NCI-H748 (cell line): ENCODE measurements at regions not wholly inside any gene's neighbourhood (a gene's known extent, or its start where the extent isn't known, plus 50 kb on each side); places are given as distances from the start of the nearest gene placed in this dataset.
"Not testable (repeated sequence)": the region's sequence is repeated elsewhere in the genome, so short reads cannot be mapped to it uniquely, and the experiment has no call there.

Experiments used
- DNase-seq: peaks from one replicate; lab custom pipeline; 2025; ENCODE audit not compliant: unreplicated experiment; lab: John Stamatoyannopoulos, UW

DNA sequence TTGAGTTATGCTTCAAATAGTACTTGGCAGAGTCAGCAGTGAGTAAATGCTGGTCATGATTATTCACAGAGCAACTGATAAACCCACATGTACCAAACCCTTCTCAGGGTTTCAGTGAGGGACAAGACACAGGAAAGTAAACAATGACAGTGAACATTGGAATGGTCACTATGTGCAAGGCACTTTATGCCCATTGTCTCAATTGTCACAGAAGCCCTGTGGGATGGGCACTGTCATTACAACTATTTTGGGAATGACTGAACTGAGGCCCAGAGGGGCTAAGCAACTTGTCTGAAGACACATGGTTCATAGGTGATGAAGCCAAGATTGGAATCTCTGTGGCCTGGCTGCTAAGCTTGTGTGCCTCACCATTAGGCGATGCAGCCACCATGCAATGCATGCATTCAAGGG is 238.5 kb downstream of the RBM19 start:
- no peak for DNase-seq

DNA sequence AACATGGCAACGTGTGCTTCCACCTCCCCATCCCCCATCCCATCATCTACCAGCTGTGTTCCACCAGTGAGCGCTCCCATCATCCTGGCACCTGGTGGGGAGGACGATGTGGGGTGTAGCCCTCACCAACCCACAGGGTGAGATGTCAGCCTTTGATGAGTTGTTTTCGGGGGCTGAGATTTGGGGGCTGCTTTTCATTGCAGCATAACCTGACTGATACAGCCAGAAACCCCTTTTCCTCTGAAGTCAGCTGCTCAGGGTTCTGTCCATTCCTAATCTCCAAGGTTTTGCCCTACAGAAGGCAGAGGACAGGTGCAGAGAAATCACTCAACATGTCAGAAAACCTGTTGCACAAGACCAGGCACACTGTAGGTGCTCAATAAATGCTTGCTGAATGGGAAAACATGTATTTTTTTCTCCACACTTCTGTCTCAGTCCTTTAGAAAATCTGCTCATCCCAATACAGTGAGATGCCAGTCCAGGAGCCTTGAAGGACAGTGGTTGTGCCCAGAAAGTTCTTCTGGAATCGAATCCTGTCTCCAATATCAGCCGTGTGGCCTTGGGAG is 239.8 kb downstream of the RBM19 start:
- DNase-seq: no peak

DNA sequence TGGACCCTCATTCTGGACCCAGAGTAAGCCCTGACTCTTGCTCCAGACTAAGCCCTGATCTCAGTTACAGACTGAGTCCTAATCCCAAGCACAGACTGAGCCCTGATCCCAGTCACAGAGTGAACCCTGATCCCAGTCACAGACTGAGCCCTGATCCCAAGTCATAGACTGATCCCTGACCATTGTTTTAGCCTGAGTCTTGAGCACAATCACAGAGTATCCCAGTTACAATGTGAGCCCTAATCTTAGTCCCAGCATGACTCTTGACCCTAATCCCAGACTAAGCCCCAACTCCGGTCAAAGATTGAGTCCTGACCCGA is 240.6 kb downstream of the RBM19 start:
- DNase-seq: no peak

DNA sequence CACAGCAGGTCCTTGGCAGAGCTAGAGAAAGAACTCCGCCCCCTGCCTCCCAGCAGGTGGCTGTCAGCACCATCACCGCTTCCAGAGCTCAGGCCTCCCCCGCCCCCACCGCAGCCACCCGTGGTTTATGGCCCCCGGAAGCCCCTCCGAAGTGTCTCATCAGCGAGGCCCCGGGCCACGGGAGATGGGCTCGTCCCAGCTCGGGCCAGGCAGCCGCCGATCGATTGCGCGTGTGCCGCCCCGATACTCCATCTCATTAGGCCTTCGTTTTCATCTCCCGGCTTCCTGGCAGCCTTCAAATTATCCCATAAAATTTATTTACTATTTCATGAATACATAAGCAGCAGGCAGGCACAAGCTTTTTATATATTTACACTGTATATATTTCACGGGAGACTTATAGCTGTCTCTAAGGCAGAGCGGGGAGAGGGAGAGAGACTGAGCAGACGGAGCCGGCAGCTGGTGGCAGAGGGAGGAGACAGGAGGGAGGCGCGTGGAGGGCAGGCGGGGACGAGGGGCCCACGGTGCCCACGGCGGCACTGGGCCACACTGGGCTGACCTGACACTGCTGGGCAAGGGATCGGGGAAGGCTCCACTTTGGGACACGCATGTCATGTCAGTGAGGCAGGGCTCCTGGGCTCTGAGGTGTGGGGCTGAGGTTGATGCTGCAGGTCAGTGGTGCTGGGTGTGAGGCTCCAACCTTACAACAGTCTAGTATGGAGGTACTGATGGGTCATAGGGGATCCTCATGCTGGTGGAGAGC is 241.2 kb downstream of the RBM19 start:
- DNase-seq: peak; percentile 35

DNA sequence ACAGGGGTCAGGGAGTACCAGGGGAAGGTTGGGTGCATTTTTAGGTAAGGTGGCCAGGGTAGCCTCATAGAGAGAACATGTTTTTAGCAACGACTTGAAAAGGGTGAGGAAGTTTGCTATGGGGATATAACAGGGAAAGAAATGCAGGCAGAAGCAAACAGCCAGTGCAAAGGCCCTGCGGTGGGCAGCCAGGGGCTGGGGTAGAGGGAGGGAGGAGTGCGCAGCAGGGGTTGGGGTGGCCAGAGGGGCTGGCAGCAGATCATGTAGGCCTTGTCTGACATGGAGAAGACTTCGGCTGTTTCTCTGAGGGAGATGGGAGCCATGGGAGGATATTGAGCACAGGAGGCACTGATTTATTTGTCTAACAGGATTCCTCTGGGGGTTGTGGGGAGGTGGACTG is 242.5 kb downstream of the RBM19 start:
- DNase-seq: no peak

DNA sequence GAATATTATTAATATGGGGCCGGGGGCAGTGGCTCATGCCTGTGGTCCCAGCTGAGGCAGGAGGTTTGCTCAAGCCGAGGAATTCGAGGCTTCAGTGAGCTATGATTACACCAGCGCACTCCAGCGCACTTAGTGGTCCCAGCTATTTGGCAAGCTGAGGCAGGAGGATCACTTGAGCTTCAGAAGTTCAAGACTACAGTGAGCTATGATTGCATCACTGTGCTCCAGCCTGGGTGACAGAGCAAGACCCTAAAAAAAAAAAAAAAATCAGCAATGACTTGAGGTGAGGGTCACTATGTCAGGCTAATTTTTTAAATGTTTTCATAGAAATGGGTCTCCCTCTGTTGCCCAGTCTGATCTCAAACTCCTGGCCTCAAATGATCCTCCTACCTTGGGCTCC is 243.4 kb downstream of the RBM19 start:
- DNase-seq: no peak

DNA sequence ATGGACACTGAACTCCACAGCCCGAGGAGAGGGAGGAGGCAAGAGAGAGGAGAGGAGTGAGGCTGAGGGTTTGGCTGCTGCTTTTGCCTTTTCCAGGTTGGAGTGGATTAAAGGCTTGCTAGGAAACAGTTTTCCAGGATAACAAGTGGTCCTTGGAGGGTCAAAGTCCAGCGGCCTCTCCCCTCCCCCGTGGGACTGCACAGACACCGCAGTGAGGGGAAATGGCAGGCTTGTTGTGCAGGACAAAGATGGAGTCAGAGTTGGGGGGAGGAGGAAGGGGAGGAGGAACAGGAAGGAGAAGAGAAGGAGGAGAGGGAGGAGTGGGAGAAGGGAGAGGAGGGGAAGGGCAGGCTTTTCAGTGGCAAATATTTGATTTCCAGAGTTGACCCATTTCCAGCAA is 245.5 kb downstream of the RBM19 start:
- DNase-seq: no peak

DNA sequence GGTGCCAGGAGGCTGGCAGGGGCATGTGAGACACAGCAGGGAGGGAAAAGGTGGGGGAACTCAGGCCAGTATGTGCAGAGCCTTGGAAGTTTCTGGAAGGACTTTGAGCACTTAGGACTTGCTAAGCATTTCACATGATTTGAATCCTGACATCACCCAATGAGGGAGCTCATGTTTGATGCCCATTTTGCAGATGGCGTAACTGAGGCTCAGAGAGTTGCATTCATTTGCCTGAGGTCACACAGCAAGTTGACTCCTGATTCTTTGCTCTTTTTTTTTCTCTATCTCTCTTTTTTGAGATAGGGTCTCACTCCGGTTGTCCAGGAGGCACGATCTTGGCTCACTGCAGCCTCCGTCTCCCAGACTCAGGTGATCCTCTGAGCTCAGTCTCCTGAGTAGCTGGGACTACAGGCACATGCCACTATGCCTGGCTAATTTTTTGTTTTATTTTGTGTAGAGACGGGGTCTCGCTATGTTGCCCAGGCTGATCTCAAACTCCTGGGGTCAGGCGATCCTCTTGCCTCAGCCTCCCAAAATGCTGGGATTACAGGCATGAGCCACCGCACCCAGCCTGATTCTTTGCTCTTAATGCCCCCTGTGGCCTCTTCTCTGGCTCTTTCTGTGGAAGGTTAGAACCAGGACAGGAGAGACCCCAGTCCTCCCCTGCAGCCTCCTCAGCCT is 246.1 kb downstream of the RBM19 start:
- DNase-seq: no peak

DNA sequence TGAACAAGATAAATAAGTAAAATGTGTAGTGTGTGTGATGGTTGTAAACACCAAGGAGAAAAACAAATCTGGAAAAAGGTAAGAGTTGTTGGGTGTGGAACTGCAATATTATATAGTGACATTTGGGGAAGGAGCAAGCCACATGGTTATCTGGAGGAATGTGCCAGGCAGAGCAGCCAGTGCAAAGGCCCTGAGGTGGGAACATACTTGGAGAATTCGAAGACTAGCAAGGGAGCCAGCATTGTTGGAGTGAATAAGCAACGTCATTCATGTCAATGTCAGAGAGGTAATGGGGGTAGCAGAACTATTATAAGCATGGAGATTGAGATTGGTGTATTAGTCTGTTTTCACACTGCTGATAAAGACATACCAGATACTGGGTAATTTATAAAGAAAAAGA is 241.5 kb upstream of the LHX5 start:
- DNase-seq: no peak

DNA sequence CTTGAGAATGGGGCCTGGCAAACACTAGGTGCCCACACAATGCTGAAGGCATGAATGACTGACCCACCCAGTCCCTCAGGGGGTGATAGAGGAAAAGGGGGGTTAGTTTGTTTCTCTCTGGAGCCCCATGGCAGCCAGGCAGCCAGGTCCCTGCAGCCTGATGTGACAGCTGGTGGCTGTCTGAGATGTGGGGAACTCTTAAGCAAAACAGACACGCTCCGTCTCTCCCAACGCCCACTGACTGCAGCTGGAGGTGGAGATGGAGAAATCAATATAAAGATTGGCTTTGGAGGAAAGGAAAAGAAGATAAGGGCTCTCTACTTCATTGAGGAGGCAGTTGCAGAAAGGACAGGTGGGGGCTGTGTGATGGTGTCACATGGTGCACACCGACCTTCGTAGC is 240.8 kb upstream of the LHX5 start:
- DNase-seq: no peak

DNA sequence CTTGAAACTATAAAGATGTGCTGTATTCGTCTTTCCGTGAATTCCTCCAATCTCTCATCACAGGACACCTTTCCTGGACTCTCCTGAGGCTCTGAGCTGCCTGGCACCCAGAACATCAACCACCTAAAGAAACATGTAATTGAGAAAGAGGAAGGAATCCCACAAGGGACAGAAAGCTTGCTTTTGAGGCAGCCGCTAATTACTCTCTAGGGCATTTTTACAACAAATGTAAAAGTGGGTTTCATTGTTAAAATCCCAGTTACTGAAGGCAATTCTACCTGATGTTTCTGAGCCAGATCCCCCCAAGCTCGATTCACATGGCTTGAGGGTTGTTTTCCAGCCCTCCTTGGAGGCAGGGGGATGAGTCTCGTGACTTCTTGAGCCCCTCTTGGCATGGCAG is 238.5 kb upstream of the LHX5 start:
- no peak for DNase-seq

DNA sequence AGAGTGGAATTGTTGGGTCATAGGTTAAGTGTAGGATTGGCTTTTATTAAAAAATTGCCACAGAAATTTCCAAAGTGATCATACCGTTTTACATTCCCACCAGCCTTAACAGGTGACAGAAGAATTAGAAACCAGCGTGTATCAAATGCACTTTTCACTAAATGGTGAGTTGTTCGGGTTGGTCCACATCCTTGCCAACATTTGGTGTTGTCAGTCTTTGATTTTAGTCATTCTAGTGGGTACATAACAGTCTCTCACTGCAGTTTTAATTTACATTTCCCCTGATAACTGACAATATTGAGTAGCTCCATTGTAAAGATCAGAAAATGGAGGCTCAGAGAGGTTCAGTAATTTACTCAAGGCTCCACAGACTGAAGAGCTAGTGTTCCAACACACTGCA is 237.8 kb upstream of the LHX5 start:
- DNase-seq: no peak

DNA sequence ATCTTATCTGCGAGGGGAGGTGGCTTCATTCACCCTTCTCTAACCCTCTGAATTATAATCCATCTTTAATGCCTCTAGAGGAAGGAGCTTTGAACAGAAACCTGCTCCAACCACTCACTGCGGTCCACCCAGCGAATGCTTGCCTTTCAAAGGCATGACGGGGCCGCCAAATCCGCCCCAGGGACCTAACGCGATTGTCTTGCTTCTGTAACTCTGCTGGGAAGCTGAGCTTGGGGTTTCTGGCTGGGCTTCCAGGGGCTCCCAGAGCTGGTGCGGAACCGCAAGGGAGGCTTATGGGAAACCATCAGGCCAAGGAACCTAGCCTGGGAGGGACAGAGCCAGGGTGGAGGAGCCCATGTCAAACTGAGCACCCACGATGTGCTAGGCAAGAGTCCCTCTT is 231.2 kb upstream of the LHX5 start:
- DNase-seq: no peak

DNA sequence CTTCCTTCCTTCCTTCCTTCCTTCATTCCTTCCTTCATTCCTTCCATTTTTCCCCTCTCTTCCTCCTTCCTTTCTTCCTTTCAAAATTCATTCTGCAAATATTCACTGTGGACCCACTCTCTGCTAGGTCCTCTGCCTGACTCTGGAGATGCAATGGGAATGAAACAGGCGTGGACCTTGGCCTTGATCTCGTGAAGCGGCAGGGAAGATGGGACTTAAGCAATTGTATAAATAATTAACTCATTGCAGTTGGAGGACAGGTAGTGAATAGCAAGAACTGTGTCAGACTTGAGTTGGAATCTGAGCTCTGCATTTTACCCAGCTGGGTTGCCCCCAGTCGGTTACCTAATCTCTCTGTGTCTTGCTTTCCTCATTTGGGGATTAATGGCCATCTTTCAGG is 230.6 kb upstream of the LHX5 start:
- no peak for DNase-seq

DNA sequence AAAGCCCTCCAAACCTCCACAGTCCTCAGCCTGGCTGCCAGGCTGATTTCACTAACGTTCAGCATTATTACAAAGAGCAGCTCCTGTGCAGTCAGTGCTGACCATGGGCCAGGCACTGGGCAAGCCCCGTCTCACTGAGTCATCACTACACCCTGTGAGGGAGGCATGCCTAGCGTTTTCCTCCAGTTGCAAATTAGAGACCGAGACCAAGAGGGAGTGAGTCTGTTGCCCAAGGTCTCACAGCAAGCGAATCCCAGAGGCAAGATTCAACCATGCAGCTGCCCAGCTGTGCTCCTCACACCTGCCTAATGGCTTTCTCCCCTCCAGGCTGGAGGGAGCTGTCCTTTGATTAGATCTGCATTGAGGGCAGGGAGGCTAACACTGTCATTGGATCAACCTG is 229.3 kb upstream of the LHX5 start:
- no peak for DNase-seq

DNA sequence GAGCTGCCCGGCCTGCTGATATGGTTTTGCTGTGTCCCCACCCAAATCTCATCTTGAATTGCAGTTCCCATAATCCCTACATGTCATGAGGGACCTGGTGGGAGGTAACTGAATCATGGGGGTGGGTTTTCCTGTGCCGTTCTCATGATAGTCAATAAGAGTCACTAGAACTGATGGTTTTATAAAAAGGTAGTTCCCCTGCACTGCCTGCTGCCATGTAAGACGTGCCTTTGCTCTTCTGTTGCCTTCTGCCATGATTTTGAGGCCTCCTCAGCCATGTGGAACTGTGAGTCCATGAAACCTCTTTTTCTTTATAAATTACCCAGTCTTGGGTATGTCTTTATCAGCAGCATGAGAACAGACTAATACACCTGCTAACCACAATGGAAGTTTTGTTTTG is 228.3 kb upstream of the LHX5 start:
- DNase-seq: not testable (repeated sequence)

DNA sequence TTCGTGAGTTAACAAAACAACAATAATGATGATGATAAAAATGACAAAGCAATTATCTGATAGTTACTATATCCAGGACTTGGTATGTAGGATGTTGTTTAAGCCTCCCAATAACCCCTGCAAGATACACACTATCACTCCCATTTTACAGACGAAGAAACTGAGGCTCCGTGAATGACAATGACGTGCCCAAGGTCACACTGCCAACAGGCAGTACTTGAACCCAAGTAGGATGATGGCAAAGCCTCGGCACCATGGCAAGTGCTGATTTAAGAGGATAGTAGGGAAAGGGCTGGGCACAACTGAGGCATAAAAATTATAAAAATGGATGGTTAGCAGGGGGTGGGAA is 226.8 kb upstream of the LHX5 start:
- no peak for DNase-seq

DNA sequence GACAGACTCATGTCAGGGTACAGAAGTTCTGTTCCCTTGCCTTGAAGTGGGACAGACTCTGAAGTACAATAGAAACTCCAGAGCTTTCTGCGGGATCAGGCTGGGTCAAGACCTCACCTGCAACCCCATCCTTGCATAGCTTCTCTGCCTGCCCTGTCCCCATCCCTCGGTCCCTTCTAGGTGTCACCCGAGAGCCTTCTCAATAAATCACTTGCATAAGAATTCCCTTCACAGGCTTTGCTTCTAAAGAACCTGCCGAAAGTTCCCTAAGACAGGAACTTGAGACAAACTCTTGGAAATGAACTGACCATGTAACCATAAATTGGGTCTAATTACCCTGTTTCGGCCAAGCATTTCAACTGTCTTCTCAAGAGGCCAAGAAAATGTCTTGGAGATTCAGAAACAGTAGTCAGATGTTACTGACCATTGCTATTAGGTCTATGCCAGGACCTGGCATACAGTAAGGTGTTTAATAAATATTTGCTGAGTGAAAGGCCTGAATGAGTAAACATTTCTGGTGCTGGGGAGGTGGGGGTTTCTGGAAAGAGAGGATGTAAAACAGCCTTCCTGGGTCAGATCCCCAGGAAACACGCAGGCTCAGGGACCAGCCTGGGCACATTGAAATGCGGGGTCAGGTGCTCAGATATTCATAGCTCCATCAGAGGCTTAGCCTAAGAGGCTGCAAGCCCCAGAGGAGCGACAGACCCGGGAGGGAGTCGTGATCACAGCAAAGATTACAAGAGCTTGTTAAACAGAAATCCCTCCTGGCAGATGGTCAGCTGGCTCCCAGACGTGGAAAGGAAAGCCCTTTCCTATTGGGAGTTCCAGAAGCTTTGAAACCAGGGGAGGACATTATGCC is 226.2 kb upstream of the LHX5 start:
- peak; percentile 56 for DNase-seq

DNA sequence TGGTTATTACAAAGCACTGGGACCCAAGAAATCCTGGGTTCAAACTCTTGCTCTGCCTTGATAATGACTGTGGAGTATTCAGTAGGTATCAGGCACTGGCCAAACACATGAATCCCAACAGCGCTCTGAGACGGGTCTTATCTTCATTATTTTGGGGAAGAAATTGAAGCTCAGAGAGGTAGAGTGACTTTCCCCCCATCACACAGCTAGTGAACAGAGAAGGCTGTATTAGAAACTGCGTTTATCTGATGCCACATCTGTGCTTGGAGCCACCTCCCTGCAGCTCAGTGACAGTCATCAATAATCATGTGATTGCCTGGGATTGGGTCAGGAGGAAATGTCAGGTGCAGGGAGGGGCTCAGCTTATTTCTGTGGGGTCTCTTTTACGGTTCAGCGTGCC is 225.4 kb upstream of the LHX5 start:
- no peak for DNase-seq

DNA sequence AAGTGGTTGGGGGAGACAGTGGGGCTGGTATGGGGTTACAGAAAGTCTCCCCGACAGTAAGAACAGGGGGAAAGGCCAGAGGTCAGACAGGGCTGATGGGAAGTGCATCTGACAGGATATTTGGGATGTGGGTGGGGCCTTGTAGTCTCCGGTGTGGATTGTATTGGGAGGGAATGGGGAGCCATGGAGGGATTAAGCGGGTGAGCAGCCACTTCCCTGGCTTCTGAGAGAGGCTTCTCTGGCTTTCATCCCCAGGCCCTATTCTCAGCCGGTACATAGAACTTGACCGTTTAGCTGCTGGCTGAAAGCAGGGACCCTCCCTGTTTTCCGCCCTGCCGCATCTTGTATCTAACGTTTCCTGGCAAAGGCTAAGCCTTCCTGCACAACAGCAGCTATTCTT is 222.0 kb upstream of the LHX5 start:
- no peak for DNase-seq

DNA sequence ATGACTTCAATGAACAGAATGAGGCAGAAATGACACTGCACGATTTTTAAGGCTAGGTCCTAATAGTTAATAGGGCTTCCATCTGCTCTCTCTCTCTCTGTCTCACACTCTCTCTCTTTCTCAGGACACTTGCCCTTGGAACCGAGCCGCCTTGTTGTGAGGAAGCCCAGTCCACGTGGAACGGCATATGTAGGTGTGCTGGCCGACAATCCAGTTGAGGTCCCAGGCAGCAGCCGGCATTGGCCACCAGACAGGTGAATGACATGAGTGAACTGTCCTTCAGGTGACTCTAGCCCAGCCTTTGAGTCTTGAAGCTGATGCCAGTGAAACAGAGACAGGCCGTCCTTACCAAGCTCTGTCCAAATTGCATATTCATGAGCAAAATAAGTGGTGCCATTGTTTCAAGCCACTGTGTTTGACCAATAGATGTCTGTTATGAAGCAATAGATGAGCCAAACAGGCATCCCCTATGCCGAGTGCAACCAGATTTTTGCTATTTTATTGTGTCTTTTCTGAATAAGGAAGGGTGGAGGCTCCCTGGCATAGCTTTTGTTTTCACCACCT is 217.5 kb upstream of the LHX5 start:
- no peak for DNase-seq

DNA sequence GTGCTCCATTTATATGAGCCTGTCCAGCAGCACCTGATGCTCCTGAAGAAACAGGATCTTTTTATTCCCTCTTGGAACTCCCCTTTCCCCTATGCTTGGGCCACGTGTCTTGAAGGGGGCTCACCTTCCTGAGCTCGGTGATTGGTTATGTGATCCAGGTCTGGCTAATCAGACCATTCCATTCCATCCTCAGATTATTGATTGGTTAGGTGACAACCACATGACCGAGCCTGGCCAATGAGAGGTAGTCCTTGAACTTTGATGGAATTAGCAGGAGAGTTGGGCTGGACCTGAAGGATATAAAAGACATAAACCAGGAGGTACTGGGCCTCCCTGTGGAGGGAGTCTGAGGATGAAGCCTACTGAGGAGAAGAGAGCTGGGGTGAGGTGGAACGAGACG is 216.6 kb upstream of the LHX5 start:
- no peak for DNase-seq
